Brain pericyte (primary cell): ENCODE measurements at regions not wholly inside any gene's neighbourhood (a gene's known extent, or its start where the extent isn't known, plus 50 kb on each side); places are given as distances from the start of the nearest gene placed in this dataset.

Source experiments
- DNase-seq: peaks from one replicate; pipeline ENCODE4 v3.0.0-alpha.2; 2012; ENCODE audit warnings: low read depth, low spot score

DNA sequence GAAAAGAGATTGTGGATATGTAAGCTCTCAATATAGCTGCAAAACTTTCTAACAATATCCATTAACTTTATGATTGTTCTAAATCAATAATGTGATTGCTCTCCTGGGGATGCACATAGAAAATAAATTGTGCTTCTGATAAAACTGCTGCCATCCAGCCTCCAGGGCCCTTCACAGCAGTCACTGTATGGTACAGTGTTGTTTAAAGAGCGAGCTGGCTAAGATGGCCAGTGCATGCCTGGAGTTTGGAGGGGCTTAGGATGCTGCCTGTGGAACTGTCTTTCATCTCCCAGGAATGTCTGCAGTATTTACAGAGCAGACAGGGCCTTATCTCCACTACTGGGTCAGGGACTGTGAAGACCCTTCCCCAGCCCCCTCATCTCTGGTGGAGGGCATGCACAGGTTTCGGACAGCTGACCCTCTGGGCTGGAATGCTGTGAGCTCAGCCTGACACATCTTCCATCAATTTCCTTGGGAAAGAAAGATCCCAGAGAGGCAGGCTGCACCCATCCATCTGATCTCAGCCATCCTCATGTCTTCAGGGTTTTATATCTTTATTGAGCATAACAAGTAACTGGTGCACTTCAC, 137.0 kb downstream of the PLPP3 start:
- DNase-seq: no peak

DNA sequence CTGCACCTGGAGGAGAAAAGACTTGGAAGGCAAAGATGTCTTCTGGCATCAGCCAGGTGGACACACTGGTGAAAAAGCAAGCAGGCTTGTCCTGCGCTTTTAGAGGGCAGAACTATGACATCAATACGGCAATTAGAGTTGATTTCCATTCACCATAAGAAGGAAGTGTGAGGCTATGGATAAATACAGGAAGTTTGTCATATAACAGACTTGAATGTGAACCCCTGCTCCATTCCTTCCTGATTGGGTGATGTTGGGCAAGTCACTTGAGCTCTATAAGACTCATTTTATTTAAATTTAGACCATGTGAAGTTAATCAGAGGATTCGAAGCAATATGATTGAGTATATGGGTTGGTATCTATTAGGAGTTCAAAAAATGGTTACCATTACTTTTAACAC, 137.8 kb downstream of the PLPP3 start:
- no peak for DNase-seq

DNA sequence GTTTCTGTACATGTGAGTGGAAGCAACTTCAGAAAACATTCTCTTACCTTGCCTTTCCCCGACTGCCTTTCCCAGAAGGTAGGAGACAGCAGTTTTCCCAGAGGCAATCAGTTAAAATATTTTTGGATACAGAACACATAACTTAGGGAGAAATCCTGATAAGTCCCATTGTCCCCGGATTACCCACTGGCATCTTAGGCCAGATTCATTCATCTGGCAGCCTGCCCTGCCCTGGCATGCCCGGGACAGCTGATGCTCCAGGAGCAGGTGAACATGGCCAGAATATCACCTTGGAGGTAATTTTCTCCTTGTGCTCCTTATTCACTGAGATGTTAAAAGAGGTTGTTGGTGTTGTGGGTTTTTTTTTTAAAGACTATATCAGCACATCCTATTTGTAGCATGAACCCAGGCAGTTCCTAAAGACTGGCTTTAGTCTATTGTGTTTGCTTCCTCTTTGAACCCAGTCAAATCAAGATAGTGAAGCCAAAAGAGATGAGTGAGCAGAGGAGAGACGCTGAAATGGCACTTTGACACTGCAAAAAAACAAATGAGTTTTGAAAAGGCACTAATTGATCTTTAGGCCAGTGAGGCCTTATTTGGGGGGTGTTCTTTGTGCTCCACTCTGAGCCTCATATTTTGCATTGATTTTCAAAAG, 139.6 kb downstream of the PLPP3 start:
- DNase-seq: no peak

DNA sequence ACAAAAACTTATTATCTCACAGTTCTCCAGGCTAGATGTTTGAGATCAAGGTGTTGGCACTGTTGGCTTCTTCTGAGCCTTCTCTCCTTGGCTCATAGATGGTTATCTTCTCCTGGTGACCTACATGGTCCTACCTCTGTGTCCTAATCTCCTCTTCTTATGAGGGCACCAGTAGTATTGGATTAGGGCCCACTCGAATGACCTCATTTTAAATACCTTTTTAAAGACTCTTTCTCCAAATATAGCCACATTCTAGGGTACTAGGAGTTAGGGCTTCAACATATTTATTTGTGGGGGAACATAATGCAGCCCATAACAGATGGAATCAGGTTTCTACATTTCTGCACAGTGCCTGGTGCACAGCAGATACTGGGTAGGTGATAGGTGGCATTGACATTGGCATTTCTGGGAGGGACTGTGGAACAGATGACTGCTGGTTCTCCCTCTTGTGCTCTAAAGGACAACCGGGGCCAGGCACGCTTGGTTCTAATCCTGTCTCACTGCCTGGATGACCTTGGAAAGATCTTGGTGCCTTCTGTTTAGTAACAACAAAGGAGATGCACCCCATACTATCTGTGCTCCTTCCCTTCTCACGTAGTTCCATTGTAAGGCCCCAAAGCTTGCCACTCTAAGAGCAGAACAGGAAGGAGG, 140.3 kb downstream of the PLPP3 start:
- no peak for DNase-seq

DNA sequence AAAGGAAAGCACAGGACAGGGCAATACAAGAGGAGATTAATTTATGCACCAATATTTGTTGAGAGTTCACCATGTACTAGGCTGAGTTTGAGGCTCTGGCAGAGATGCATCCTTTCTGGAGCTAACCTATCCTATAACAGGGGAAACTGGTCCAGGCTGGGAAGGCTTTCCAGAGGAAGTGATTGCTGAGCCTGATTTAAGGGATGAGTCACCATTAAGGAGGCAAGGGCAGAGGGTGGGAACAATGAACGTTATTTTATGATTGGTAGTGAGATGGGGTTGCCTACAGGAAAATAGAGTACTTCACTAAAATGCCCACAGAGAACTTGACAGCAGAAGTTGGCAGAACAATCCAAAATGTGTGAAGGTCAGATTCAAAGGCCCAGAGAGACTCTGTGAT, 141.4 kb downstream of the PLPP3 start:
- no peak for DNase-seq

DNA sequence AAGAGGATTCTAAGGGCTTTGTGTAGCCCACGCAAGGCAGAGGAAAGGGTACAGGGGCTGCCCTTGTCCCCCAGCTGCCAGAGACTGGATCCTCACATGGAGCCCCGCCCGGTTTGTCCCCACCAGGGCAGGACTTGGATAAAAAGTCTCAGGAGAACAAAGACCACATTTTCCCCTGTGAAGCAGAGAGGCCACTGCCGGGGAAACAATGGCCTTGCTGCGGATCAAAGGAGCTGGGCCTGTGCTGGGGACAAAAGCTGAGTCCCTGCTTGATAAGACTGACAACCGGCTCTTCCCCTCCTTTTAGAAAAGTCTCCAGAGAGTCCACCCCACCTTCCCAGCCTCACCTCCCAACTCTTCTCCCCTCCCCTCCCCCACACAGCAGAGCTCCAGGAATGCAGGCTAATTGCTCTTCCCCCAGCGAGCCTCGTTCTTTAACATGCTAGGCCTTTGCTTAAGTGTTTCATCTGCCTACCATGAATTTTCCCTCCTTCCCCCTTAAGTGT, 142.4 kb downstream of the PLPP3 start:
- no peak for DNase-seq

DNA sequence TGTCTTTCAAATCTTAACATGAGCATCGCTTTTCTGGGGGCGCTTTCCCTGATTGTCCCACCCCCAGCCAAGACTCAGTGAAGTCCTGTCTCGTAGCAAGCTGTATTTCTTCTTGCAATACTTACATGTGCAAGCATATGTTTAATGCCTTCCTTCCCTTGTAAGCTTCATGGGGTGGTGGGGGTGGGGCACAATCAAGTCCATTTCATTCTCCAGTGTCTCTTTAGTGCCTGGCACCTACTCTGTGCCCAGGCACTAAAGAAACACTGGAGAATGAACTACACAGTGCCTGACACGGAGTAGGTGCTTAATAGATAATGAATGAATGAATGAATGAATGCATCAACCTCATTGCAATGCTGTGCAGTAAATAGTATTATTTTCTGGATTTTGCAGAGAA, 143.1 kb downstream of the PLPP3 start:
- DNase-seq: no peak

DNA sequence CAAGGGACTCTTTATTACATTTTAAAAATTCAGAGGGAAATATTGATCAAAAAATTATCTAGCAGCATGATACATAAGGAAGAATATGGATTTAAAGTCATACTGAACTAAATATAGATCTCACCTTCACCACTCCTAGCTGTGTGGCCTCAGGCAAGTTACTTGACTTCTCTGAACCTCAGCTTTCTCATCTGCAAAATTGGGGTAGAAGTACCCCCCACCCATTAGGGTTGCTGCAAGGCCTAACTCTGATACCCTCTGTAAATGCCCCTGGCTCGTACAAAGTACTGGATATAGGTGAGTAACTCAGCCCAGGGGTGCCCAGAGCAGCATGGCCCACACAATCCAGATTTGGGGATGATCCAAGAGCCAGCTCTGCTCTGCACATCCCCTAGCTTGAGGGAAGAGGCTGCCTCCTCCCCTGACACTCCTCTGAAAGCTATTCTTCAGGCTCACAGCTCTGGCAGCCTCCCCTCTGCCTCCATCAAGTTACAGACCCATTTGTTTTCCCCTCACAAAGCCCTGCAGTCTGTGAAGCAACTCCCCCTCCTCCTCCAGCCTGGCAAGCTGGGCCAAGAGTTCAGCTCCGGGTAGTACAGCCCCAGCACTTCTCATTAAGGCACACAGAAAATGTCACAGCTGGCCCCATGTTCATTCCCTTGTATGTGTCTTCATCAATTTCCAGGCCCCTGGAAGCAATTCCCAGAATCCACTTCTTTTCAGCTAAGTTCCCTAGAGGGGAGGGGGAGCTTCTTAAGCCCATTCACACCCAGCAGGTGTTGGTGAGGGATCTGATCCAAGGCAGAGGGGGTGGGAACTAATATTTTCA, 143.7 kb downstream of the PLPP3 start:
- DNase-seq: no peak

DNA sequence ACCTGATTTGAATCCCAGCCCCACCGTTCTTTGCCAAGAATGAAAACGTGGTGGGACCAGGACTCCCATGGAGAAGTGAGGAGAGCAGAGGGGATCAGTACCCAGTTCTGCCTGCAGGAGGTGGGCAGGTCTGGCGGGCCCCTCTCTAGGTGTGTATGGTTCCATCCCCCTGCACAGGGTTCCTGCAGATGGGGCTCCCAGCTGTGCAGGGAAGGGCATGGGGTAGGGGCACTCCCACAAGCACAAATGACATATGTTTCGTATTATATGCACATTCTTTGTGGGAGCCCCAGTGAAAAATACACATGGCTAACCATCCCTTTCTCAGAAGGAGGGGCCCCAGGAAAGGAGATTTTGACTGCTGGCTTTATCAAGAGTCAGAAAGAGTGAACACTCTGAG, 144.6 kb downstream of the PLPP3 start:
- no peak for DNase-seq

DNA sequence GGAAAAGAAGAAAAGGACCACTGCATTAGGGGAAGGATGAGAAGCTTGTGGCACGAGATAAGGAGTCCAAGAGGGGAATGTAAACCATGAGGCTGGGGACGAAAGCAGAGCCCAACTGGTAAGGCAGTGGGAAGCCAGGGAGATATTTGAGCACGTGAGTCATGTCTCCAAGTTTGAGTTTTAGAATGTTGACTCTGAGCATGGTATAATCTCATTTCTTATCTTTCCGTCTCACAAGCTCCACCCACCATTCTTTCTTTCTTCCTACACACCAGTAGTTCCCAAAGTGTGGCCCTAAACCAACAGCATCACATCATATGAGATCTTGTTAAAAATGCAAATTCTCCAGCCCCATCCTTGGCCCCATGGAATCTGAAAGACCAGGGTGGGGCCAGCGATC, 145.3 kb downstream of the PLPP3 start:
- DNase-seq: no peak

DNA sequence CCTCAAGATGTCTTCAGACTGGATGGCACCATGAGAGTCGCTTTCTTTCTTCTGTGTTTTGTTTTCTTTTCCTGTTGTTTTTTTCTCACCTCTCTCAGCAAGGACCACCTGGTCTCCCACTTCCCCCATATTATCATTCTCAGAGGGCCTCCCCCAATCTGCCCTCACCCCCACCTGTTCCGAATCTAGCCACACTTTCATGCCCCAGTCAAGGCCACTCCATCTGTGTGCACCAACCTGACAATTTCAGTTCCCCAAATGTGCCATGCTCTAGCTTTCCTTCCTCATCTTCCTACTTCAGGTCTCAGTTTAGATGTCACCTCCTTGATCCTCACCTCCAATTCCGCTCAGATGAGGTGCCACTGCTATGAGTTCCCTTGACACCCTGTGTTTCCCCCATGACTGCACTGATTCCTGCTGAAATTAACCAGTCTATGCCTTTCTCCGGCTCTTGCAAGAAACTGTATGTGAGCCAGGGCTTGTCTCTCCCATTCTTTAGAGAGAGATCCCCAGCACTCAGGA, 146.2 kb downstream of the PLPP3 start:
- no peak for DNase-seq

DNA sequence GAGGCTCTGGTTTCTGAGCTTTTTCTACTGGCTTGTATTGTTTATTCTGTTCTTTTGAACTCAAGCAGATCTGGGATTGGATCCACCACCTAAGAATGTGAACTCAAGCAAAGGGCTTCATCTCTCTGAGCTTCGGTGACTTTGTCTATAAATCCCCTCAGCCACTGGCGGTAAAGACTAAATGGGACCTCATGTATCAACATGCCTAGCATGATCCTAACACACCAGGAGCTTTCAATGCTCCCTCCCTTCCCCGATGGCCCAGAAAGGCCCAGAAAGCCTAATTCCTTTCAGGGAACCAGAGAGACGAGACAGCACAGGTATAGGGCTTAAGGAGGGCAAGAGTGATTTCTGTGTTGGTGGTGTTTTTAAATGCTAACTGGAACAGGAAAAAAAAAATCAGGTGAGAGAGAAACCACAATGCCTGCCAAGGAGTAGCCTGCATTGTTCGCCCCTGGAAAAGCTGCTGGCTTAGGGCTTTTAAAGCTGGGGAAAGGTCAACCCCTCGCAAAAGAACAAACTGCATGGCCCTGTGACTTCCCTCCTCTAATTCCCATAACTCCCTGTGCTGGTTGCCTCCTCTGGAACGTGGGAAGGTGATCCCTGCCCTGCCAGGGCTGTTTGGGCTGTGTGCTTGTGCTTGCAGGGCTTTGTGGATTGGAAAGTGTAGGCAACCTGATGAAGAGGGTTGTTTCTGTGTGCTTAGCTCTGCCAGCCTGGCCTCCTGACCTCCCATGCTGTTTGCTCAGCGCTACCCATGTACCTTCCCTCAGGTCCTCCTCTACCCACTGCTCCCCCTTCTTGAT, 147.0 kb downstream of the PLPP3 start:
- DNase-seq: no peak

DNA sequence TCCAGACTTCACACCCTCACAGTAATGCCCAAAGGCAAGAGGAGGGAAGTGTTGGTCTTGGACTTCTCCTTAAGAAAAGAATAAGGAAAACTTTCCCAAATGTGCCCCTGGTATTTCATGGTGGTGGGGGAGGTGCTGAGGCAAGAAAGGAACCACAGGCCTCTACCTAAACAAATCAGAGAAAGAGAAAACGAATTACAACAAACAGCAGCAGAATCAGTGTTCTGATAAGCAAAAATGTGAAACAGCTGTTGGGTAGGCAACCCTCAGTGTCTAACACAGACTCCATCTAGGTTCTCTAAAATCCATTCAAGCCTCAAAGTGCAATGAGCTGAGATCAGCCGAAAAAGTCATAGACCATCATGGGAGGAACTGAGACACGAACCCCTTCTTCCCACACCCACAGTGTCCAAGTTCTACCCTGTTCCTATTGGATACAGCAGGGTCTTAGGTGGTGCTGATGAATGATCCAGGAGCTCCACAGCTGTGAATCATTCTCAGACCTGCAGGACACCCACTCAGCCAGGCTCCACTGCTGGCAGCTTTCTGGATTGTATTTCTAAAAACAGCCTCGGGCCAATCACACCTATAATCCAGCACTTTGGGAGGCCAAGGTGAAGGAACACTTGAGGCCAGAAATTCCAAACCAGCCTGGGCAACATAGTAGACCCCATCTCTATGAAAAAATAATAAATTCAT, 149.1 kb downstream of the PLPP3 start:
- no peak for DNase-seq

DNA sequence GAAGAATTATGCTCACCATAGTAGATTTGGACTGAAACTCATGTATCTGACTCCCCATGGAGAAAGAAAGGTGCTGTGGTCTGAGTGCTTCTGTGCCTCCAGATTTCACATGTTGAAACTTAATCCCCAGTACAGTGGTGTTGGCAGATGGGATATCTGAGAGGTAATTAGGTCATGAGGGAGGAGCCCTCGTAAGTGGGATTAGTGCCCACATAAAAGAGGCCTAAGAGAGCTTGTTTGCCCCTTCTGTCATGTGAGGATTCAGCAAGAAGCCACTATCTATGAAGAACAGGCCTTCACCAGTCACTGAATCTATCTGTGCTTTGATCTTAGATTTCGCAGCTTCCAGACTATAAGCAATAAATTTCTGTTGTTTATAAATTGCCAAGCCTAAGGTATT, 150.1 kb downstream of the PLPP3 start:
- DNase-seq: no peak

DNA sequence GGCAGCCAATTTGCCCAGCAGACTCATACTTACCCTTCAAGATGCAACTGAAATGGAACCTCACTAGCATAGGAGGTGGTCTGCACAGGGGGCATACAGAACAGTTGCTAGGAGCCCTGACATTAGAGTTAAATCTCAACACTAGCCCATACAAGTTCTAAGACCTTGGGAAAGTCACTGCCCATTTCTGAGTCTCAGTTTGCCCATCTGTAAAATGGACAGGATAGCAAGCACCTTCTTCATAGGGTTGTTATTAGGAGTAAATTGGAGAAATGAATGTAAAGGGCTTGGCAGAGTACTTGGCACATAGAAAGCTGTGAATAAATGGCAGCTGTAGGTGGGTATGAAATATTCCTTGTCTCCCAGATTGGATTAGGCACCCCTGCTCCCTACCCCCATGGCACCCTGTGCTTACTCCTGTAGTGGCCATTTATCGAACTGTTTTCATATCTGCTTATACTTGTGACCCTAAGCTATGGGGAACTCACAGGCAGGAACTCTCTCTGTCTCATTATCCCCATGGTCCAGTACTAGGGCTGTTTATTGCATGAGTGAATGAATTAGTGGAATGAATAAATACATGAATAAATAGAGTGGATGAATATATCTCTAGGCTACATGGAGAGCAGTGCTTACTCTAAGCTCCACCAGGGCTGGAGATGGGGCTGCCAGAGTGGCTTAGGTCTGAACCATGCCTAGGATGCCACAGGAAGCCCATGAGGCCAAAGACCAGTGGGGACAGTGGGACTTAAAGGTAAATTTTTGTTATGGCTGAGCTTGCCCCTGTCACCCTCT, 152.6 kb downstream of the PLPP3 start:
- no peak for DNase-seq

DNA sequence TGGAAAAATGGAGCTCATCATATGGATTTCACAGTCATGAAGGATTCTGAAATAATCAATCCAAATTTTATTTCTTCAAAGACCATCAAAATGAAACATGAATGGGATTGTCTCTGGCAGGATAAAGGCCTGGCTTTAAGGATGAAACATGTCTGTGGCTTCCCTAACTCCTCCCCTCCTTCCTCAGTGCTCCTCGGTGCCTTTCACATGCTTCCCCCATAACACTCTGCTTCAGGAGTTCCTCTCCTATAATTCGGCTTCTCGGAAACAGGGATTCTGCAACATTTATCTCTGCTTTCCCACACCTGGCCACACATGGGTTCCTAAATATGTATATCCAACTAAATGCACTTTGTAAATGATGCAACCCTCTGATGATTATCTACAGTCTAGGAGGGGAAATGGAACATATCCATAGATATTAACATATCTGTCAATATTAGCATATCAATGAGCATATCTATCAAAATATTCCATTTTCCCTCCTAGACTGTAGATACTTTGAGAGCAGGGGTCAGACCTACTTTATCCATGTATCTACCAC, 153.8 kb downstream of the PLPP3 start:
- no peak for DNase-seq

DNA sequence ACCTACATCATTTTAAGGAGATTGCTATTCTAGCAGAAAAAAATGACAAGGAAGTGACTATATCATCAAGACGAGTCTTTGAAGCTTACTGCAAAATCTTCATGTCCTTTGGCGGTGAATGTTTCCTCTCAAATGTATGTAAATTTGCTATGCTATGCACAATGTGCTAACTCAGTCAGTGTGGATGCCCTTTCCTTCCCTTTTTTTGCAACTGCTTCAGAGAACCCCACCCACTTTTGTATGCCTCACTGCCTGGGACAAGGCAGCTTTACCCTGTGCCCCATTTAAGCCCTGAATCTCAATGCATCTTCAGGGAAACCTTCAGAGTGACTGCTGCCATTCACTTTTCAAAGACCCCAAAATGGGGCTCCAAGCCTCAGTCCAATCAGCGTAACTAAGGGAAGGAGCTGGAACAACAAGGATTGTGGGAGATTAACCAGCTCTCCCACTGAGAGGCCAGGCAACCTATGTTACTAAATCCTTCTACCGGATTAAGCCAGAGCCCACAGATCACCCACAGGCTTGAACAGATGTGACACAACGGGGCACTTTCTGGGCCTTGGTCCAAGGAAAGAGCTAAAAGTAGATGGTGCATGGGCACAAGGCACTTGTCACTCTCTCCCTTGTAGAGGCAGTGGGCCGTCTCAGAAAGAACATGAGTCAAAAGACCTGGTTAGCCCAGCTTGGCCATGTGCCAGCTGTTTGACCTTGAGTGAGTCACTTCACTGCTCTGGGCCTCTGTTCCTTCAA, 154.4 kb downstream of the PLPP3 start:
- peak; percentile 50 for DNase-seq

DNA sequence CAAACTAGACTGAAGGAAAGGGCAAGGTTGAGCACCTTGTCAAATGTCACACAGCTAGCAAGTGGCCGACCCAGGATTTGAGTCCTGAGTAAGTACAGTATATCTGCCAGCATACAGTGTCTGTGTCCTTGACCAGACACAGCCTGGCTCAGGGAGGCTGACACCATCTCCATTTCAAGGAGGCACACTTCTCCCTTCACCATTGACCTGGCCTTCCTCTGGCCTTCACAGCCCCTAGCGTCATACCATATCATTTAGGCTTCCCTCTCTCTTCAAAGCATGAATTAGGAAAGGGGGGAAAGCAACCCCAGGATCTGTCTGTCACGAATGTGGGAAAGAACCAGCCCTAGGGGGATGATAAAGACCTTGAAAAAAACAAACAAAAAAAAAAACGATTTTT, 155.6 kb downstream of the PLPP3 start:
- no peak for DNase-seq

DNA sequence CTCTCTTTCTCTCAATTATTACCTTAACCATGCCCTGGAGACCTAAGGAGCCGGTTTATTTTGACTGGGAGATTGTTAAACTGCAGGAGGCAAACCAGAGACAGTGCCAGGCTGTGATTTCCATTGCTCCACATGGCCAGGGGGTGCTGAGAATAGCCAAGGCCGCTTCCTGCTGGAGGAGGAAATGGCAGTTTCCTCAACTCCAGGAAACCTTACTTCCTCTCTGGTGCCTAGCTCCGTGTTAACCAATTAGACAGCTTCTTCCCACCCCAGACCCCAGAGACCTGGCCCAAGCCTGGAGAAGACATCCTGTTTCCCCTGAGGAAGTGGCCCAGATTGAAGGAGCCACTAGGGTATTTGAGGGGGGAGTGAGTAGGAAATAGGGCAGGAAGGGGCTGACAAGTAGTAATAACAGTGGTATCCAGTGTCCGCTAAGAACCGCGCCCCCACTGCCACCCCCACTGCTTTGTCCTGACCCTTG, 161.2 kb downstream of the PLPP3 start:
- no peak for DNase-seq
